ENCODE measurements at regions not wholly inside any gene's neighbourhood (a gene's known extent, or its start where the extent isn't known, plus 50 kb on each side); places are given as distances from the start of the nearest gene placed in this dataset.
"Not testable (repeated sequence)": the region's sequence is repeated elsewhere in the genome, so short reads cannot be mapped to it uniquely, and the experiment has no call there.

DNA sequence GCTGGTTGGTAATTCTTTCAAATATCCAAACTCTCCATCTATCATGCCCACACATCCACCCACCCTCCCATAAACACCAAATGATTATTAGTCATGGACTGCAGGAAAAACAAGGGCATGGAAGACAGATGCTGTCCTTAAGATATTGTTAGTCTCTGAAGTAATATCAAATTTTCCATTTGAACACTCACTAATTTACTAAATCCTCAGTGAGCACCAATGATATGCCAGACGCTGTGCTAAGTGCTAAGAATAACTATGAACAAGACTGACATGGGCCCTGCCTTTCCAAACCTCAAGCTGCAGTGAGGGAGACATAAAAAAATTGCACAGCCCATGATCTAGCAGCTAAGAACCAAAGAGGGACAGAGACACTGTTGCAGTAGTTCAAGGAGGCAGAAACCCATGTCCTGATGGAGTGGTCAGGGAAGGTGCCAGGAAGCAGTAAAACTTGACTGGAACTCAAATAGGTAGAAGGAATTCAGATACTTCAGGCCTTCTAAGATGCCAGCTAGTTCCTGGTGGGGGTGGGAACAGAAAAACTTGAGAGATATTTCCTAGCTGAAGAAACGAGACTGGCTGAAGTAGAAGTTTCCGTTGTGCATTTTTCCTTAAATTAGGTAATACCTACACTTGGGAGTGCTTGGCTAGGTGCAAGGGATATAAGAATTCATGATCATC, 182.1 kb downstream of the OSR1 start:
- peaks cover 8 to 10% of the 10 kb centered on the region in 2 donors for H3K9me3 Mint-ChIP-seq
- no peak for ATAC-seq (replicated peaks in 1 of 2)
- H3K4me1 Mint-ChIP-seq (ENCODE audit: low read depth), result no peaks in the 10 kb centered on the region
- no peaks in the 10 kb centered on the region for H3K27me3 Mint-ChIP-seq (ENCODE audit: low read depth)
- H3K27ac Mint-ChIP-seq, result no peak overlapping the region
- H3K4me3 Mint-ChIP-seq, result no peak overlapping the region
- no peak for DNase-seq
- no peaks in the 10 kb centered on the region for H3K36me3 Mint-ChIP-seq (ENCODE audit: insufficient read depth in 2 of 2)

DNA sequence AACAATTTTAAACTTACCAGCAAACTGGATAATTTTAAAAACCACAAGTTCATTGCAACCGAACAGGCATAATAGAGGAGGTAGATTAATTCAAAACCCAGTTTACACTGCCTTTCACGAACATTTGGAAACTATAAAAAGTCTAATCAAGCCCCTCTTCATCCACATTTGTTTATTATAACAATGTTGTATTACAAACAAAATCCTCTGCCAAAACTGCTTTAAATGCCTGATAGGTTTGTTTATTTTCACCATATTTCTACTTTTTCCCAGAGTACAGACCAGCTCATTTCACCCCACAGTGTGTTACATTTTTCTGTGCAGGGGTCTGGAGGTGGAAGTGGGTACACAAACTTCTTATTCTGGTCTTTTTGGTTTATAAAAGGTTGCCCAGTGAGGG, 184.2 kb downstream of the OSR1 start:
- DNase-seq (no peak), ATAC-seq (replicated peaks in 1 of 2) (no peak)
- no peak overlapping the region for H3K27ac Mint-ChIP-seq
- no peaks in the 10 kb centered on the region for H3K9me3 Mint-ChIP-seq
- H3K4me1 Mint-ChIP-seq (ENCODE audit: low read depth), result no peaks in the 10 kb centered on the region
- no peak overlapping the region for H3K4me3 Mint-ChIP-seq
- H3K27me3 Mint-ChIP-seq (ENCODE audit: low read depth), result no peaks in the 10 kb centered on the region
- no peaks in the 10 kb centered on the region for H3K36me3 Mint-ChIP-seq (ENCODE audit: insufficient read depth in 2 of 2)

DNA sequence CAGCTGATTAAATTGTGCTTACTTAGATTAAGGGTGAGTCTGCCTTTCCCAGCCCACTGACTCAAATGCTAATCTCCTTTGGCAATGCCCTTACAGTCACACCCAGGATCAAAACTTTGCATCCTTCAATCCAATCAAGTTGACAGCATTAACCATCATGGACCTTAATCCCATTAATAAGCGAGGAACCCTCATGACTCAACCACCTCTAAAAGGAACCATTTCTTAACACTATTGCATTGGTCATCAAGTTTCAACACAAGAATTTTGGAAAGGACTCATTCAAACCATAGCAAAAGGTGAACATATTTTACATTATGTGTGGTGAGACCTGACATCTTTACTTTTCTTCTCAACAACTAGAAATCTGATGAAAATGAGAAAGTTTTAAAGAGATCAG, 187.0 kb downstream of the OSR1 start:
- ATAC-seq (replicated peaks in 1 of 2) (no peak), DNase-seq (no peak)
- Mint-ChIP-seq H3K4me1 (ENCODE audit: low read depth) (no peaks in the 10 kb centered on the region), H3K9me3 (no peaks in the 10 kb centered on the region), H3K27ac (no peak overlapping the region), H3K27me3 (ENCODE audit: low read depth) (no peaks in the 10 kb centered on the region), H3K36me3 (ENCODE audit: insufficient read depth in 2 of 2) (no peaks in the 10 kb centered on the region), H3K4me3 (no peak overlapping the region)

DNA sequence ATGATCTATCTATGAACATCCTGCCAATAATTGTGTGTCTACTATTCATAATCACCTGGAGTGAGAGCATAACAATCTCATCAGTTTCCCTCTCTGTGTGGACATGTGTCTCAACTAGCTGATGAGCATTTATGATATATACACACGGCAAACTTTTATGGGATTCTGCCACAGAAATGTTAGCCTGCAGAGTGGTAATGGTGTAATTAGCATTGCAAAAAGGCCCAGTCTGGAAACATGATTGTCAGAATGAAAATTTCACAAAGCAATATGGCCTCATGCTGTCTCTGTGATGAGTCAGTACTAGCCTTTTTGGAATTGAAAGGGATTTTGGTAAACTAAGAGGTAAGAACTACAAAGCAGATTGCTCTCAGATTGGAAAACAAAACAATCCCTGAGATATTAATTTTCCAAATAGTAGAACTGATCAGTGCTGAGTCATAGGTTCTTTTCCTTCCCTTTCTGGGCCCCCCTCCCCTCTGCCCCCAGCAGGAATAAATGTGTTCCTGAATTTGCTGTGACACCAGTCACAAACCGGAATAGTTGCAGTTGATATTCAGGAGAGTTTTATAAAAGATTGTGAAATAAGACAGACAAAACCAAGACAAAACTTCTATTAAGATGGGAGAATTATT, 189.2 kb downstream of the OSR1 start:
- H3K9me3 Mint-ChIP-seq, result no peaks in the 10 kb centered on the region
- no peaks in the 10 kb centered on the region for H3K27me3 Mint-ChIP-seq (ENCODE audit: low read depth)
- no peak overlapping the region for H3K4me3 Mint-ChIP-seq
- H3K36me3 Mint-ChIP-seq (ENCODE audit: insufficient read depth in 2 of 2), result no peaks in the 10 kb centered on the region
- no peak for ATAC-seq (replicated peaks in 1 of 2)
- no peak for DNase-seq
- H3K27ac Mint-ChIP-seq, result no peak overlapping the region
- no peaks in the 10 kb centered on the region for H3K4me1 Mint-ChIP-seq (ENCODE audit: low read depth)

DNA sequence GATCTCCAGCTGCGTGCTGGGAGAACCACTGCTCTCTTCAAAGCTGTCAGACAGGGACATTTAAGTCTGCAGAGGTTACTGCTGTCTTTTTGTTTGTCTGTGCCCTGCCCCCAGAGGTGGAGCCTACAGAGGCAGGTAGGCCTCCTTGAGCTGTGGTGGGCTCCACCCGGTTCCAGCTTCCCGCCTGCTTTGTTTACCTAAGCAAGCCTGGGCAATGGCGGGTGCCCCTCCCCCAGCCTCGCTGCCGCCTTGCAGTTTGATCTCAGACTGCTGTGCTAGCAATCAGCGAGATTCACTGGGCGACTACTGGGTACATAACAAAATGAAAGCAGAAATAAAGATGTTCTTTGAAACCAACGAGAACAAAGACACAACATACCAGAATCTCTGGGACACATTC, 194.3 kb downstream of the OSR1 start:
- not testable (repeated sequence) for H3K27ac Mint-ChIP-seq; H3K4me3 Mint-ChIP-seq; H3K27me3 Mint-ChIP-seq (ENCODE audit: low read depth); ATAC-seq (replicated peaks in 1 of 2); DNase-seq; H3K36me3 Mint-ChIP-seq (ENCODE audit: insufficient read depth in 2 of 2); H3K4me1 Mint-ChIP-seq (ENCODE audit: low read depth)
- peaks cover 7 to 10% of the 10 kb centered on the region in 2 donors for H3K9me3 Mint-ChIP-seq

DNA sequence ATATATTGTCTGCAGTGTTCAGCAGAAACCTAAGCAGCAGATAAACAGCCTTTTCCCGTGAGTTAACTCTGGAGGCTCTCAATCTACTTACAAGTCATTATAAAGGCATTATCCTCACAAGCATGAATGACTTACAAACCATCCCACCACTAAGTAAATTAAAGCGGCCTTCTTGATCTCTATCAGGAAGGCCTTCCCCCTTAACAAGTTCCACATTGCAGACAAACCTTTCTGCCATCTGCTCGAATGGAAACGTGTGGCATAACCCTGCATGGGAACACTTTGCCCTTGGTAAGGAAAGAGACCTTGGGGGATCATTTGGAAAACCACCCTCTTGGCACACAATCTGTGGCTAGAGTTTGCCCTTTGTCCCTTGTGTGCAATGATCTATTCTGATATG, 199.5 kb downstream of the OSR1 start:
- H3K4me3 Mint-ChIP-seq, result no peak overlapping the region
- DNase-seq, result no peak
- peaks cover 3% of the 10 kb centered on the region in 2 donors for H3K36me3 Mint-ChIP-seq (ENCODE audit: insufficient read depth in 2 of 2)
- ATAC-seq (replicated peaks in 1 of 2), result no peak
- H3K27ac Mint-ChIP-seq, result no peak overlapping the region
- H3K9me3 Mint-ChIP-seq, result peaks cover 9 to 10% of the 10 kb centered on the region in 2 donors
- no peaks in the 10 kb centered on the region for H3K4me1 Mint-ChIP-seq (ENCODE audit: low read depth)
- no peaks in the 10 kb centered on the region for H3K27me3 Mint-ChIP-seq (ENCODE audit: low read depth)

DNA sequence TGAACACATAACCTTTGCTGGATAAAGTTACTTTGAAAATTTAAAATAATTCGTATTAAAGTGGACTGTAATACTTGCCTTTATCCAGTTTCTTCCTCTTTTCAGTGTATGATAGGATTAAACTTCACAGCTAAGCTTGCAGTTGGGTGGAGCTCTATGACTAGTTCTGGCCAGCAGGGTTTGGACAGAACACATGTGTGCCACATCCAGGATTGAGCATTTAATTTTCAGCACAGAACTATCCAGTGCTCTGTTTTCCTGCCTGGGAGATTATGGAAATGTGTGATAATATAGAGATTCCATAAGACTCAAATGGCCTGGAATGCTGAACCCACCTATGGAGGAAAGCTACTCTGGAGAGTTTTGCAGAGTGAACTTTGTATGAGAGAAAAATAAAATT, 200.2 kb downstream of the OSR1 start:
- H3K4me3 Mint-ChIP-seq, result no peak overlapping the region
- no peaks in the 10 kb centered on the region for H3K4me1 Mint-ChIP-seq (ENCODE audit: low read depth)
- H3K27ac Mint-ChIP-seq, result no peak overlapping the region
- H3K27me3 Mint-ChIP-seq (ENCODE audit: low read depth), result no peaks in the 10 kb centered on the region
- H3K9me3 Mint-ChIP-seq, result peaks cover 9 to 10% of the 10 kb centered on the region in 2 donors
- H3K36me3 Mint-ChIP-seq (ENCODE audit: insufficient read depth in 2 of 2), result peaks cover 3% of the 10 kb centered on the region in 2 donors
- ATAC-seq (replicated peaks in 1 of 2), result no peak
- no peak for DNase-seq

DNA sequence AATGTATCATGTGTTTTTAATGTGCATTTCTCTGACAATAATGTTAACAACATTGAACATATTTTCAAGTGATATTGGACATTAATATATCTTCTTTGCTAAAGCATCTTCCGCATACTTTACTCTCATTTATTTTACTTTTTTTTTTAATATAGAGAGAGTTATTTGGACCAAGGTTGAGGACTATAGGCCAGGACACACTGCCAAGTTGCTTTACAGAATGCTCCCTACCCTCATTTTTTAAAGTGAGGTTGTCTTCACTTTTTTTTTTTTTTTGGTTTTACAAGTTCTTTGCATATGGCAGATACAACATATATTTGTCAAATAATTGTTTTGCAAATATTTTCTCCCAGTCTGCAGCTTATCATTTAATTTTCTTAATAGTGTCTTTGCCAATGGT, 201.8 kb downstream of the OSR1 start:
- H3K4me1 Mint-ChIP-seq (ENCODE audit: low read depth), result no peaks in the 10 kb centered on the region
- peaks cover 3 to 7% of the 10 kb centered on the region in 2 donors for H3K36me3 Mint-ChIP-seq (ENCODE audit: insufficient read depth in 2 of 2)
- no peak for DNase-seq
- ATAC-seq (replicated peaks in 1 of 2), result no peak
- H3K4me3 Mint-ChIP-seq, result no peak overlapping the region
- H3K27me3 Mint-ChIP-seq (ENCODE audit: low read depth), result no peaks in the 10 kb centered on the region
- no peak overlapping the region for H3K27ac Mint-ChIP-seq
- H3K9me3 Mint-ChIP-seq, result peaks cover 11% of the 10 kb centered on the region in 2 donors

DNA sequence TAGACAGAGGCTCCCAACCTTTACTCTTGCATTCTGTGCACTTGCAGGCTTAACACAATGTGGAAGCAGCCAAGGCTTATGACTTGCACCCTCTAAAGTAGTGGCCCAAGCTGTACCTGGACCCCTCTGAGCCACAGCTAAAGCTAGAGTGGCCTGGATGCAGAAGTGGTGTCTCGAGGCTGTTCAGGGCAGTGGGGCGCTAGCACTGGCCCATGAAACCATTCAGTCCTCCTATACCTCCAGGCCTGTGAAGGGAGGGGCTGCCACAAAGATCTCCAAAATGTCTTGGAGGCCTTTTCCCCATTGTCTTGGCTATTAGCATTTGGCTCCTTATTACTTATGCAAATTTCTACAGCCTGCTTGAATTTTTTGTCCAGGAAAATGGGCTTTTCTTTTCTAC, 207.7 kb downstream of the OSR1 start:
- no peak overlapping the region for H3K27ac Mint-ChIP-seq
- H3K4me1 Mint-ChIP-seq (ENCODE audit: low read depth), result no peaks in the 10 kb centered on the region
- no peak overlapping the region for H3K4me3 Mint-ChIP-seq
- DNase-seq, result no peak
- H3K9me3 Mint-ChIP-seq, result peaks cover 16 to 18% of the 10 kb centered on the region in 2 donors
- H3K27me3 Mint-ChIP-seq (ENCODE audit: low read depth), result no peaks in the 10 kb centered on the region
- H3K36me3 Mint-ChIP-seq (ENCODE audit: insufficient read depth in 2 of 2), result peaks cover 4 to 11% of the 10 kb centered on the region in 2 donors
- ATAC-seq (replicated peaks in 1 of 2), result no peak

DNA sequence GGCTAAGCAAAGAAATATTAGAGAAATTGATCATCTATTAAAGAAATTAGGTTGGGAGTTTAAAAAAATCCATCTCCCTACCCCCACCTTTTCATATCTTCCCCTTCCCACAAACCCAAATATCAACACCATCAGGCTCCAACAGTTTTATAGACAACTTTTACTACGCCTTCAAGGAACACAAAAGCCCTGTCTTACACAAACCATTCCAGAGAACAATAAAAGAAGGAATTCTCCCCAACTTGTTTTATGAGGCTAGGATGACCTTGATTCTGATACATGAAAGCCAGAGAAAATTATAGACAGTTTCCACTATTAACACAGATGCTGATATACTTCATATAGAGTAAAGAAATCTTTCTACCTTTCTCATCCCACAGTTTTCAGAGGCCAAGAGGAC, 211.6 kb downstream of the OSR1 start:
- ATAC-seq (replicated peaks in 1 of 2), result no peak
- peaks cover 4 to 6% of the 10 kb centered on the region in 2 donors for H3K36me3 Mint-ChIP-seq (ENCODE audit: insufficient read depth in 2 of 2)
- H3K4me1 Mint-ChIP-seq (ENCODE audit: low read depth), result no peaks in the 10 kb centered on the region
- no peak overlapping the region for H3K27ac Mint-ChIP-seq
- no peak overlapping the region for H3K4me3 Mint-ChIP-seq
- DNase-seq, result no peak
- peaks cover 10 to 15% of the 10 kb centered on the region in 2 donors for H3K9me3 Mint-ChIP-seq
- no peaks in the 10 kb centered on the region for H3K27me3 Mint-ChIP-seq (ENCODE audit: low read depth)

DNA sequence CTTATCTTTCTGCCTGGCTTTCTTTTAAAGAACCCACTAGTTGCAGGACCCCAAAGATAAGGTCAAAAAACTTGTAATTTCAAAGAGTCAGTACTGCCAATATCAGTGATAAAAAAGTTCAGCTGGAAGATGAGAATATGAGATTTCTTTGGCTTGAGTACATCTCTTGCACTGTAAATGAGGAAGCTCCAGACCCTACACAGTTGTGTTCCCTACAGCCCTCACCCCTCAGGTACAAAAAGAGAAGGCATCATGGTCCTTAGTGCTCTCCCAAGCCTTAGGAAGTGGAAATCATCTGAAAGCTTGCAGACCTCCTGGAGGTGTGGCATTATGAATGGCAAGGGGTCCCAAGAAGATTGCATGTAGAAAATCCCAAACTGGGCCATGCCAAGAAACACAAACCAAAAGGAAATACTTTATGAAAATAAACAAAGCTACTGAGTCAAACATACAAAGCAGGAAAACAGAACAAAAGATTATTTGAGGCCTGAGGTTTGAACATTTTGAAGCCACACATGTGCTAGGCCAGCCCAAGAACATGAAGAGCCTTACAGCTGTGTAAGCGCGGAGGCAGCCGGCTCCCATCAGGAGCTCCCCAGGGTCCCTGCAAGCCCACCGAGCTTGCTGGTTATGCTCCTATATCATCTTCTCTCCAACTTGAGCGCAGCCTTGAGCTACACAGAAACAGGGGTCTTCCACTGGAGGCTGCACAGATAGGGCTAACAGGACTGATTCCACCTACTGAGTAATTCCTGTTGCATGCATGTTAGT, 217.0 kb downstream of the OSR1 start:
- DNase-seq, result no peak

DNA sequence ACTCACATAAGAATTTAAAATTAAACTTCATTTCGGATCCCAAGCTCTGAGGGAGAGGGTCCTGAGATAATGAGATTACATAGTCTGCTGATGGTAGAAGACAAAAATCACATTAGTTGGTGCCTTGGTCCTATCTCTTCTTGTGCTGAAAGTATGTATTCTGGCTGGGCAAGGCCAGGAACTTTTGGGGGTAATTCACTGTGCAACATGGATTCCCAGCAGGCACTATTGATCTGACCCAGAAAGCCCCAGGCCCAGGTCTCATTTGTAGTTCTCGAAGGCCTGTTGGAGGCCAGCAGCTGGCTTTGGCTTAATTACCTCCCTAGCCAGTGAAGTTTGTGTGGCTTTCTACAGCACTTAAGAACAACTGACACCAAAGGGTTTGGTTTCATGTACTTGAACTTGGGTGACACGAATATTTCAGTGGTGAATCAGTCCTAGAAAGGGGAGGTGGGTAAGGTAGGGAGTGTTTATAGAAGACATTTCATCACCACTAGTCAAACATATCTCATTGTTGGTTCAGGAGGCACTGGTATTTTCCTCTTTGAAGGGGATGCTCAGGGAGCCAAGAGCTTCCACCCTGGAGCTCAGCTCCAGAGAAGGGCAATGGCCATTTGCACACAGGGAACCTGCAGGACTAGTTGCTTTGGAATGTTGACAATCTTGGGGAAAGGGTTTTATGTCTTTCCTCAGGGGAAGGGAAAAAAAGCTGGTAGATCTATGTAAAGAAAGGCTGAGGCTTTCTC, 217.8 kb downstream of the OSR1 start:
- H3K4me1 Mint-ChIP-seq (ENCODE audit: low read depth), result no peaks in the 10 kb centered on the region
- ATAC-seq (replicated peaks in 1 of 2), result no peak
- no peak for DNase-seq

More for the DNA sequence above, 217.0 kb downstream of the OSR1 start:
- H3K27ac Mint-ChIP-seq, result no peak overlapping the region
- H3K9me3 Mint-ChIP-seq, result no peaks in the 10 kb centered on the region
- peaks cover 0 to 2% of the 10 kb centered on the region in 2 donors for H3K36me3 Mint-ChIP-seq (ENCODE audit: insufficient read depth in 2 of 2)
- no peak for ATAC-seq (replicated peaks in 1 of 2)
- H3K4me1 Mint-ChIP-seq (ENCODE audit: low read depth), result no peaks in the 10 kb centered on the region
- H3K27me3 Mint-ChIP-seq (ENCODE audit: low read depth), result no peaks in the 10 kb centered on the region
- no peak overlapping the region for H3K4me3 Mint-ChIP-seq

DNA sequence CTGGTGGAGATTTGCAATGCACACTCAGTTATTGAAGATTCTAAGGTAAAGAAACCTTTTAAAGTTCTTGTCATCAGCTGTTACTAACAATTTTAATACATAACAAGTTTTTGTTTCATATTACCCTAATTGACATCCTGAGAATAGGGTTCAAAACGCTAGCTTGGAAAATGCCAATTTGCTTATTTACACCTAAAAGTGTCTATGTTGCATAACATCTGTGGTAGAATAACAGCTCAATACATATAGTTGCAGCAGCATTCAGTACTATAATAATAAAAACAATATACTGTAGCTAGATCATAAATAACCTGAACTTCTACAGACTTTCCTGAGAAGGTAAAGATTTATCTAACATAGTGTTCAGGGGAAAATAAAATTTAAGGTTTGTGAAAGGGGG, 219.0 kb downstream of the OSR1 start:
- Mint-ChIP-seq H3K36me3 (ENCODE audit: insufficient read depth in 2 of 2) (no peaks in the 10 kb centered on the region), H3K27me3 (ENCODE audit: low read depth) (no peaks in the 10 kb centered on the region)
- no peak for ATAC-seq (replicated peaks in 1 of 2)

More for the DNA sequence above, 217.8 kb downstream of the OSR1 start:
- Mint-ChIP-seq H3K36me3 (ENCODE audit: insufficient read depth in 2 of 2) (no peaks in the 10 kb centered on the region), H3K27ac (no peak overlapping the region), H3K9me3 (no peaks in the 10 kb centered on the region), H3K27me3 (ENCODE audit: low read depth) (no peaks in the 10 kb centered on the region), H3K4me3 (no peak overlapping the region)

More for the DNA sequence above, 219.0 kb downstream of the OSR1 start:
- DNase-seq, result no peak
- Mint-ChIP-seq H3K27ac (no peak overlapping the region), H3K4me1 (ENCODE audit: low read depth) (no peaks in the 10 kb centered on the region), H3K4me3 (no peak overlapping the region), H3K9me3 (no peaks in the 10 kb centered on the region)

All from activated T-cell treated with anti-CD3 and anti-CD28 coated beads, Interleukin-2, amount 50 U/mL, for 72 hours (primary cell).